ENCODE measurements at regions not wholly inside any gene's neighbourhood (a gene's known extent, or its start where the extent isn't known, plus 50 kb on each side); places are given as distances from the start of the nearest gene placed in this dataset.
"Not testable (repeated sequence)": the region's sequence is repeated elsewhere in the genome, so short reads cannot be mapped to it uniquely, and the experiment has no call there.

GRCh38 chr5:102628441-102629175, 126.5 kb upstream of the PAM start:
- Mint-ChIP-seq H3K36me3 (no peaks in the 10 kb centered on the region), H3K4me1 (ENCODE audit: low read depth) (no peaks in the 10 kb centered on the region), H3K4me3 (no peak overlapping the region)

GRCh38 chr5:102629827-102630605, 125.1 kb upstream of the PAM start:
- Mint-ChIP-seq H3K27ac (no peak overlapping the region), H3K4me1 (ENCODE audit: low read depth) (no peaks in the 10 kb centered on the region), H3K9me3 (ENCODE audit: low read depth) (peaks cover 9% of the 10 kb centered on the region), H3K36me3 (no peaks in the 10 kb centered on the region), H3K4me3 (no peak overlapping the region), H3K27me3 (peaks cover 7% of the 10 kb centered on the region)

More at GRCh38 chr5:102628441-102629175, 126.5 kb upstream of the PAM start:
- peaks cover 11% of the 10 kb centered on the region for H3K27me3 Mint-ChIP-seq
- H3K9me3 Mint-ChIP-seq (ENCODE audit: low read depth): peaks cover 6% of the 10 kb centered on the region
- H3K27ac Mint-ChIP-seq: no peak overlapping the region

- H3K36me3 Mint-ChIP-seq; H3K9me3 Mint-ChIP-seq (ENCODE audit: low read depth); H3K27me3 Mint-ChIP-seq; H3K27ac Mint-ChIP-seq; H3K4me3 Mint-ChIP-seq; H3K4me1 Mint-ChIP-seq (ENCODE audit: low read depth): not testable (repeated sequence)
These were observed 119.7 kb upstream of the PAM start for GRCh38 chr5:102635399-102635798.

- Mint-ChIP-seq H3K27ac (no peak overlapping the region), H3K36me3 (no peaks in the 10 kb centered on the region), H3K4me3 (no peak overlapping the region), H3K9me3 (ENCODE audit: low read depth) (peaks cover 11% of the 10 kb centered on the region), H3K27me3 (peaks cover 3% of the 10 kb centered on the region), H3K4me1 (ENCODE audit: low read depth) (no peaks in the 10 kb centered on the region)
These were observed 116.8 kb upstream of the PAM start for GRCh38 chr5:102638316-102638715.

- H3K27ac Mint-ChIP-seq: no peak overlapping the region
- no peaks in the 10 kb centered on the region for H3K36me3 Mint-ChIP-seq
- no peaks in the 10 kb centered on the region for H3K4me1 Mint-ChIP-seq (ENCODE audit: low read depth)
- no peak overlapping the region for H3K4me3 Mint-ChIP-seq
- H3K9me3 Mint-ChIP-seq (ENCODE audit: low read depth): peaks cover 9% of the 10 kb centered on the region
- H3K27me3 Mint-ChIP-seq: peaks cover 3% of the 10 kb centered on the region
These were observed 116.0 kb upstream of the PAM start for GRCh38 chr5:102638912-102639652.

GRCh38 chr5:102649731-102650130, 105.4 kb upstream of the PAM start:
- Mint-ChIP-seq H3K9me3 (ENCODE audit: low read depth) (no peaks in the 10 kb centered on the region), H3K27ac (no peak overlapping the region), H3K36me3 (no peaks in the 10 kb centered on the region), H3K4me1 (ENCODE audit: low read depth) (no peaks in the 10 kb centered on the region), H3K4me3 (no peak overlapping the region), H3K27me3 (peaks cover 2% of the 10 kb centered on the region)

- peaks cover 2% of the 10 kb centered on the region for H3K27me3 Mint-ChIP-seq
- no peaks in the 10 kb centered on the region for H3K9me3 Mint-ChIP-seq (ENCODE audit: low read depth)
- H3K4me1 Mint-ChIP-seq (ENCODE audit: low read depth): no peaks in the 10 kb centered on the region
- H3K4me3 Mint-ChIP-seq: no peak overlapping the region
- H3K27ac Mint-ChIP-seq: no peak overlapping the region
- H3K36me3 Mint-ChIP-seq: no peaks in the 10 kb centered on the region
These were observed 103.6 kb upstream of the PAM start for GRCh38 chr5:102651466-102651865.

GRCh38 chr5:102654559-102655349, 100.4 kb upstream of the PAM start:
- H3K9me3 Mint-ChIP-seq (ENCODE audit: low read depth): no peaks in the 10 kb centered on the region
- H3K4me1 Mint-ChIP-seq (ENCODE audit: low read depth): no peaks in the 10 kb centered on the region
- H3K4me3 Mint-ChIP-seq: no peak overlapping the region
- H3K27me3 Mint-ChIP-seq: no peaks in the 10 kb centered on the region
- no peak overlapping the region for H3K27ac Mint-ChIP-seq
- H3K36me3 Mint-ChIP-seq: no peaks in the 10 kb centered on the region

GRCh38 chr5:102659151-102659550, 96.0 kb upstream of the PAM start:
- Mint-ChIP-seq H3K36me3 (no peaks in the 10 kb centered on the region), H3K9me3 (ENCODE audit: low read depth) (no peaks in the 10 kb centered on the region), H3K4me1 (ENCODE audit: low read depth) (no peaks in the 10 kb centered on the region), H3K4me3 (no peak overlapping the region), H3K27ac (no peak overlapping the region), H3K27me3 (no peaks in the 10 kb centered on the region)

- H3K27me3 Mint-ChIP-seq: no peaks in the 10 kb centered on the region
- H3K4me3 Mint-ChIP-seq: no peak overlapping the region
- H3K4me1 Mint-ChIP-seq (ENCODE audit: low read depth): no peaks in the 10 kb centered on the region
- H3K9me3 Mint-ChIP-seq (ENCODE audit: low read depth): no peaks in the 10 kb centered on the region
- H3K27ac Mint-ChIP-seq: no peak overlapping the region
- H3K36me3 Mint-ChIP-seq: no peaks in the 10 kb centered on the region
These were observed 95.0 kb upstream of the PAM start for GRCh38 chr5:102660111-102660510.

- Mint-ChIP-seq H3K4me1 (ENCODE audit: low read depth) (no peaks in the 10 kb centered on the region), H3K27ac (no peak overlapping the region), H3K36me3 (no peaks in the 10 kb centered on the region), H3K4me3 (no peak overlapping the region), H3K27me3 (peaks cover 6% of the 10 kb centered on the region), H3K9me3 (ENCODE audit: low read depth) (no peaks in the 10 kb centered on the region)
These were observed 91.2 kb upstream of the PAM start for GRCh38 chr5:102663749-102664530.

- Mint-ChIP-seq H3K4me3 (no peak overlapping the region), H3K9me3 (ENCODE audit: low read depth) (no peaks in the 10 kb centered on the region), H3K27ac (no peak overlapping the region)
These were observed 90.3 kb upstream of the PAM start for GRCh38 chr5:102664616-102665335.

GRCh38 chr5:102666164-102666946, 88.8 kb upstream of the PAM start:
- Mint-ChIP-seq H3K36me3 (no peaks in the 10 kb centered on the region), H3K9me3 (ENCODE audit: low read depth) (no peaks in the 10 kb centered on the region), H3K4me1 (ENCODE audit: low read depth) (no peaks in the 10 kb centered on the region), H3K27ac (no peak overlapping the region), H3K4me3 (no peak overlapping the region), H3K27me3 (peaks cover 6% of the 10 kb centered on the region)

More at GRCh38 chr5:102664616-102665335, 90.3 kb upstream of the PAM start:
- Mint-ChIP-seq H3K27me3 (peaks cover 6% of the 10 kb centered on the region), H3K36me3 (no peaks in the 10 kb centered on the region), H3K4me1 (ENCODE audit: low read depth) (no peaks in the 10 kb centered on the region)

All from activated naive CD8-positive, alpha-beta T cell (primary cell).